HepG2 (cell line): ENCODE measurements at regions not wholly inside any gene's neighbourhood (a gene's known extent, or its start where the extent isn't known, plus 50 kb on each side); places are given as distances from the start of the nearest gene placed in this dataset.

Experiments
- DMAP1 ChIP-seq: IDR thresholded peaks from 2 replicates; pipeline ENCODE4 v1.6.1; 2016
- KLF6 ChIP-seq: IDR thresholded peaks from 2 replicates; pipeline ENCODE4 v1.8.0; 2016; ENCODE audit warnings: missing biosample characterization, missing genetic modification reagents
- NCOR1 ChIP-seq: fragments of 200-600 bp; sonication (generic); IDR thresholded peaks from 2 replicates; pipeline ENCODE4 v1.7.0; 2017; ENCODE audit warnings: antibody characterized with exemption, low read length, borderline replicate concordance
- PCBP1 ChIP-seq: fragments of 200-400 bp; formaldehyde crosslinking; IDR thresholded peaks from 2 replicates; pipeline ENCODE4 v1.6.1; 2017; ENCODE audit warnings: mild to moderate bottlenecking, low read depth, low read length, borderline replicate concordance
- TOE1 ChIP-seq: sonication (generic); formaldehyde crosslinking; IDR thresholded peaks from 2 replicates; pipeline ENCODE4 v1.4.0; 2020; ENCODE audit warnings: mild to moderate bottlenecking, missing genetic modification reagents
- ZFY ChIP-seq: sonication (generic); formaldehyde crosslinking; IDR thresholded peaks from 2 replicates; pipeline ENCODE4 v1.4.0; 2020; ENCODE audit warnings: missing genetic modification reagents
- ZNF317 ChIP-seq: sonication (generic); formaldehyde crosslinking; IDR thresholded peaks from 2 replicates; pipeline ENCODE4 v1.5.0; 2020; ENCODE audit warnings: mild to moderate bottlenecking, missing genetic modification reagents
- ZNF883 ChIP-seq: sonication (generic); formaldehyde crosslinking; IDR thresholded peaks from 2 replicates; pipeline ENCODE4 v1.5.1; 2020; ENCODE audit warnings: mild to moderate bottlenecking, missing genetic modification reagents; ENCODE audit errors: not compliant biosample characterization
- TF ChIP-seq, protein P1 (sequence below): sonication (generic); formaldehyde crosslinking; IDR thresholded peaks from 2 replicates; pipeline ENCODE4 v1.4.0; 2020; ENCODE audit warnings: missing genetic modification reagents, mild to moderate bottlenecking, borderline replicate concordance
- TF ChIP-seq, protein P2 (sequence below): sonication (generic); formaldehyde crosslinking; IDR thresholded peaks from 2 replicates; pipeline ENCODE4 v1.5.1; 2020; ENCODE audit warnings: mild to moderate bottlenecking, missing genetic modification reagents, borderline replicate concordance
- TF ChIP-seq, protein P3 (sequence below): sonication (generic); formaldehyde crosslinking; IDR thresholded peaks from 2 replicates; pipeline ENCODE4 v1.4.0; 2020; ENCODE audit warnings: mild to moderate bottlenecking, missing genetic modification reagents, borderline replicate concordance
- TF ChIP-seq, protein P4 (sequence below): sonication (generic); formaldehyde crosslinking; IDR thresholded peaks from 2 replicates; pipeline ENCODE4 v1.4.0; 2020; ENCODE audit warnings: mild to moderate bottlenecking, missing genetic modification reagents

DNA sequence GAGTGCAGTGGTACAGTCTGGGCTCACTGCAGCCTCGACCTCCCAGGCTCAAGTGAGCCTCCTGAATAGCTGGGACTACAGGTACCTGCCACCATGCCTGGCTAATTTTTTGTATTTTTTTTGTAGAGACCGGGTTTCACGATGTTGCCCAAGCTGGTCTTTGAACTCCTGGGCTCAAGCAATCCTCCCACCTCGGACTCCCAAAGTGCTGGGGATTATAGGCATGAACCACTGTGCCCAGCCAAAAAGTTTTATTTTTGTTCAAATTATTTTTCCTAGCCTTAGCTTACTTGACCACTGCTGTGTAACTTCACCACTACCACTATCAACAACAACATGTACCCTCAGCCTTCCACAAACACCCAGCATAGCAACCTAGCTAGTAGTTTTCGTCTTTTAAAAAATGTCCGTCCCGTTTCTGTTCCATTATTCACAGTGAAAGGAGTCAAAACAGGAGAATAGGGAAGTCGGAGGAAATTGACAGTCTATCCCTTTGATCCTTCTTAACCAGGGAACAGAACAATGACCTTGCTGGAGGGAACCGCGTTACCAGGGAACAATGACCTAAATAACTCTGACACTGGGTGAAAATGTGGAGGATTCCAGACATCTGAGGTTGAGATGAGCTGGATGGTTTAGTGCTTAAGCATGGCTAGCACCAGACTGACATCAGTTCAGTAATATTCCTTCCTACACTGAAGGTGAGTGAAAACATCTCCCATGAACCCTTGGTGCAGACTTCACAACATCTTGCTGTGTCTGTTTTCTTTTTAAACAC lies 69.2 kb upstream of the ARL4C start (continued):
- TF ChIP-seq, protein P1, sequence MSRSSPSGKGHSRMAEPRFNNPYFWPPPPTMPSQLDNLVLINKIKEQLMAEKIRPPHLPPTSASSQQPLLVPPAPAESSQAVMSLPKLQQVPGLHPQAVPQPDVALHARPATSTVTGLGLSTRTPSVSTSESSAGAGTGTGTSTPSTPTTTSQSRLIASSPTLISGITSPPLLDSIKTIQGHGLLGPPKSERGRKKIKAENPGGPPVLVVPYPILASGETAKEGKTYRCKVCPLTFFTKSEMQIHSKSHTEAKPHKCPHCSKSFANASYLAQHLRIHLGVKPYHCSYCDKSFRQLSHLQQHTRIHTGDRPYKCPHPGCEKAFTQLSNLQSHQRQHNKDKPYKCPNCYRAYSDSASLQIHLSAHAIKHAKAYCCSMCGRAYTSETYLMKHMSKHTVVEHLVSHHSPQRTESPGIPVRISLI = peak; percentile 67
- TF ChIP-seq, protein P2, sequence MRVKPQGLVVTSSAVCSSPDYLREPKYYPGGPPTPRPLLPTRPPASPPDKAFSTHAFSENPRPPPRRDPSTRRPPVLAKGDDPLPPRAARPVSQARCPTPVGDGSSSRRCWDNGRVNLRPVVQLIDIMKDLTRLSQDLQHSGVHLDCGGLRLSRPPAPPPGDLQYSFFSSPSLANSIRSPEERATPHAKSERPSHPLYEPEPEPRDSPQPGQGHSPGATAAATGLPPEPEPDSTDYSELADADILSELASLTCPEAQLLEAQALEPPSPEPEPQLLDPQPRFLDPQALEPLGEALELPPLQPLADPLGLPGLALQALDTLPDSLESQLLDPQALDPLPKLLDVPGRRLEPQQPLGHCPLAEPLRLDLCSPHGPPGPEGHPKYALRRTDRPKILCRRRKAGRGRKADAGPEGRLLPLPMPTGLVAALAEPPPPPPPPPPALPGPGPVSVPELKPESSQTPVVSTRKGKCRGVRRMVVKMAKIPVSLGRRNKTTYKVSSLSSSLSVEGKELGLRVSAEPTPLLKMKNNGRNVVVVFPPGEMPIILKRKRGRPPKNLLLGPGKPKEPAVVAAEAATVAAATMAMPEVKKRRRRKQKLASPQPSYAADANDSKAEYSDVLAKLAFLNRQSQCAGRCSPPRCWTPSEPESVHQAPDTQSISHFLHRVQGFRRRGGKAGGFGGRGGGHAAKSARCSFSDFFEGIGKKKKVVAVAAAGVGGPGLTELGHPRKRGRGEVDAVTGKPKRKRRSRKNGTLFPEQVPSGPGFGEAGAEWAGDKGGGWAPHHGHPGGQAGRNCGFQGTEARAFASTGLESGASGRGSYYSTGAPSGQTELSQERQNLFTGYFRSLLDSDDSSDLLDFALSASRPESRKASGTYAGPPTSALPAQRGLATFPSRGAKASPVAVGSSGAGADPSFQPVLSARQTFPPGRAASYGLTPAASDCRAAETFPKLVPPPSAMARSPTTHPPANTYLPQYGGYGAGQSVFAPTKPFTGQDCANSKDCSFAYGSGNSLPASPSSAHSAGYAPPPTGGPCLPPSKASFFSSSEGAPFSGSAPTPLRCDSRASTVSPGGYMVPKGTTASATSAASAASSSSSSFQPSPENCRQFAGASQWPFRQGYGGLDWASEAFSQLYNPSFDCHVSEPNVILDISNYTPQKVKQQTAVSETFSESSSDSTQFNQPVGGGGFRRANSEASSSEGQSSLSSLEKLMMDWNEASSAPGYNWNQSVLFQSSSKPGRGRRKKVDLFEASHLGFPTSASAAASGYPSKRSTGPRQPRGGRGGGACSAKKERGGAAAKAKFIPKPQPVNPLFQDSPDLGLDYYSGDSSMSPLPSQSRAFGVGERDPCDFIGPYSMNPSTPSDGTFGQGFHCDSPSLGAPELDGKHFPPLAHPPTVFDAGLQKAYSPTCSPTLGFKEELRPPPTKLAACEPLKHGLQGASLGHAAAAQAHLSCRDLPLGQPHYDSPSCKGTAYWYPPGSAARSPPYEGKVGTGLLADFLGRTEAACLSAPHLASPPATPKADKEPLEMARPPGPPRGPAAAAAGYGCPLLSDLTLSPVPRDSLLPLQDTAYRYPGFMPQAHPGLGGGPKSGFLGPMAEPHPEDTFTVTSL = peak; percentile 61; the same call in 1 of the 2 replicates
- TF ChIP-seq ZNF883 = no peak
- no peak for TF ChIP-seq PCBP1
- TF ChIP-seq ZFY (CRISPR knock-in tag) = no peak
- peak; percentile 25; the same call in 1 of the 2 replicates for TF ChIP-seq DMAP1 (CRISPR knock-in tag)
- TF ChIP-seq NCOR1 = peak; percentile 16; the same call in 1 of the 2 replicates
- TF ChIP-seq, protein P3, sequence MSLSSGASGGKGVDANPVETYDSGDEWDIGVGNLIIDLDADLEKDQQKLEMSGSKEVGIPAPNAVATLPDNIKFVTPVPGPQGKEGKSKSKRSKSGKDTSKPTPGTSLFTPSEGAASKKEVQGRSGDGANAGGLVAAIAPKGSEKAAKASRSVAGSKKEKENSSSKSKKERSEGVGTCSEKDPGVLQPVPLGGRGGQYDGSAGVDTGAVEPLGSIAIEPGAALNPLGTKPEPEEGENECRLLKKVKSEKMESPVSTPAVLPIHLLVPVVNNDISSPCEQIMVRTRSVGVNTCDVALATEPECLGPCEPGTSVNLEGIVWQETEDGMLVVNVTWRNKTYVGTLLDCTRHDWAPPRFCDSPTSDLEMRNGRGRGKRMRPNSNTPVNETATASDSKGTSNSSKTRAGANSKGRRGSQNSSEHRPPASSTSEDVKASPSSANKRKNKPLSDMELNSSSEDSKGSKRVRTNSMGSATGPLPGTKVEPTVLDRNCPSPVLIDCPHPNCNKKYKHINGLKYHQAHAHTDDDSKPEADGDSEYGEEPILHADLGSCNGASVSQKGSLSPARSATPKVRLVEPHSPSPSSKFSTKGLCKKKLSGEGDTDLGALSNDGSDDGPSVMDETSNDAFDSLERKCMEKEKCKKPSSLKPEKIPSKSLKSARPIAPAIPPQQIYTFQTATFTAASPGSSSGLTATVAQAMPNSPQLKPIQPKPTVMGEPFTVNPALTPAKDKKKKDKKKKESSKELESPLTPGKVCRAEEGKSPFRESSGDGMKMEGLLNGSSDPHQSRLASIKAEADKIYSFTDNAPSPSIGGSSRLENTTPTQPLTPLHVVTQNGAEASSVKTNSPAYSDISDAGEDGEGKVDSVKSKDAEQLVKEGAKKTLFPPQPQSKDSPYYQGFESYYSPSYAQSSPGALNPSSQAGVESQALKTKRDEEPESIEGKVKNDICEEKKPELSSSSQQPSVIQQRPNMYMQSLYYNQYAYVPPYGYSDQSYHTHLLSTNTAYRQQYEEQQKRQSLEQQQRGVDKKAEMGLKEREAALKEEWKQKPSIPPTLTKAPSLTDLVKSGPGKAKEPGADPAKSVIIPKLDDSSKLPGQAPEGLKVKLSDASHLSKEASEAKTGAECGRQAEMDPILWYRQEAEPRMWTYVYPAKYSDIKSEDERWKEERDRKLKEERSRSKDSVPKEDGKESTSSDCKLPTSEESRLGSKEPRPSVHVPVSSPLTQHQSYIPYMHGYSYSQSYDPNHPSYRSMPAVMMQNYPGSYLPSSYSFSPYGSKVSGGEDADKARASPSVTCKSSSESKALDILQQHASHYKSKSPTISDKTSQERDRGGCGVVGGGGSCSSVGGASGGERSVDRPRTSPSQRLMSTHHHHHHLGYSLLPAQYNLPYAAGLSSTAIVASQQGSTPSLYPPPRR = no peak
- no peak for TF ChIP-seq ZNF317
- TF ChIP-seq, protein P4, sequence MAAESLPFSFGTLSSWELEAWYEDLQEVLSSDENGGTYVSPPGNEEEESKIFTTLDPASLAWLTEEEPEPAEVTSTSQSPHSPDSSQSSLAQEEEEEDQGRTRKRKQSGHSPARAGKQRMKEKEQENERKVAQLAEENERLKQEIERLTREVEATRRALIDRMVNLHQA (CRISPR knock-in tag) = no peak
- no peak for TF ChIP-seq KLF6
- no peak for TF ChIP-seq TOE1 (CRISPR knock-in tag)
